ENCODE measurements at regions not wholly inside any gene's neighbourhood (a gene's known extent, or its start where the extent isn't known, plus 50 kb on each side); places are given as distances from the start of the nearest gene placed in this dataset.

DNA sequence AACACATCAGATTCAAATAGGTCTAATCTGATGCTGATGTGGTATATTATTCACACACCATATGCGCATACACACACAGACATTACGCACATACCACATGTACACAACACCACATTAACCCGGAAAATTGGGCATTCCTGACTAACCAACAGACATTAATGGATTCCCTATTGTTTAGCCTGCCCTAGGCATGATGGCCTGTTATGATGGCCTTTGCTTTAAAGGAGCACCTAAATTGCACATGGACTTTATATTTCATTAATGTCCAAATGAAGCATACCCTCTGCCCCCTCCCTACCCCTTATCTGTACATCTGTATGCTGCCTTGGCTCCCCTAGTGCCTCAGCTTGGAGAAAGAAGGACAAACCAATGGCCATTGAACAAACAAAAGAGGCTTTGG lies 127.7 kb upstream of the PRLR start:
- DNase-seq: no peak

DNA sequence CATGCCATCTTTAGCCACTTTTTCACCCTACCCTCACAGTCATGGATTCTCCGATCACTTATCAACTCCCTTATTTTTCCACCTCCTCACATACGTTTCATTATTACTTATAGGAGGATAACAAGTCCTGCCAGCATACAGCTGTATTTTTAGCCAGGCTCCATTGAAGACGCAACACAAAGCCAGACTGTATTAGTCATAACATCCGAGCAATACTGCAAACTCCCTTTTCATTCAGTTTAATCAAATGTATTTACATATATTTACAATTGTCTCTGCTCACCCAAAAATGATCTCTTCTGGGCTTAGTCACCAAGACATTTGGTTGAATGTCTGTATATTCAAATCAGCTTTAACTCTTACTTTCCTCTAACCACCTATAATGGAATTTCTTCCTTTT lies 126.4 kb upstream of the PRLR start:
- DNase-seq: no peak

GRCh38 chr5:35354751-35355150 lies 124.5 kb upstream of the PRLR start:
- DNase-seq: no peak

DNA sequence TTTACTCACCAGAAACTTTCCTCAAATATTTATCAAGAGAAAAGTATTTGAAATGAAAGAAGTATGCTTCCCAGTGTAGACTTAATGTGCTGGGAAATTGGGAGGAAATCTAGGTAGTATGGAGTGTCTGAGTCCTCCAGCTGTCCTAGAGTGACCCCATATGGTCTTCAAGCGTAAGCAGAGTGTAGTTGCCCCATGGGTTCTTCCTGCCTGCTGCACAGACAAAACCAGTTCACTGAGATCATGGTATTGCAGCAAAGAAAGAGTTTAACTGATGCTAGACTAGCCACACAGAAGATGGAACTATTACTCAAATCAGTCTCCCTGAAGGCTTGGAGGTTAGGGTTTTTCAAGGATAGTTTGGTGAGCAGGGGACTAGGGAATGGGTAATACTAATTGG lies 114.9 kb upstream of the PRLR start:
- no peak for DNase-seq

GRCh38 chr5:35342664-35343063 lies 112.4 kb upstream of the PRLR start:
- DNase-seq: no peak

DNA sequence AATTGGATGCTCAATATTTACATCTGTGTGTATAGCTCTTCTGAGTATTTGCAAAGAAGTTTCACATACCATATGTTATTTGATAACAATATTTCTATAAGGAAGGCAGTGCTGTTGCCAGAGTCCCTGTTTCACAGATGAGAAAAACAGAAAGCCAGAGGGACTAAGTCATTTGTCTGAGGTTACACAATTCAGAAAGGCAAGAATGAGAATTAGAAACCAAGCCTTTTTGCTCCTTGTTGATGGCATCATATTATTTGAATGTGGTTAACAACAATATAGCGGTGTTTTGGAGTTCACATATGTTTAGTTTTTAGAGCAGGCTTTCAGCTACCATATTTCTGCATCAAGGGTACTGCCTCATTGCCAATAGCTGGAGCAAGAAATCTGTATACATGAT lies 110.9 kb upstream of the PRLR start:
- DNase-seq: no peak

- DNase-seq: no peak
These were observed 109.4 kb upstream of the PRLR start for GRCh38 chr5:35339616-35340100.

GRCh38 chr5:35339006-35339405 lies 108.7 kb upstream of the PRLR start:
- no peak for DNase-seq

- no peak for DNase-seq
These were observed 107.8 kb upstream of the PRLR start for GRCh38 chr5:35338157-35338453.

DNA sequence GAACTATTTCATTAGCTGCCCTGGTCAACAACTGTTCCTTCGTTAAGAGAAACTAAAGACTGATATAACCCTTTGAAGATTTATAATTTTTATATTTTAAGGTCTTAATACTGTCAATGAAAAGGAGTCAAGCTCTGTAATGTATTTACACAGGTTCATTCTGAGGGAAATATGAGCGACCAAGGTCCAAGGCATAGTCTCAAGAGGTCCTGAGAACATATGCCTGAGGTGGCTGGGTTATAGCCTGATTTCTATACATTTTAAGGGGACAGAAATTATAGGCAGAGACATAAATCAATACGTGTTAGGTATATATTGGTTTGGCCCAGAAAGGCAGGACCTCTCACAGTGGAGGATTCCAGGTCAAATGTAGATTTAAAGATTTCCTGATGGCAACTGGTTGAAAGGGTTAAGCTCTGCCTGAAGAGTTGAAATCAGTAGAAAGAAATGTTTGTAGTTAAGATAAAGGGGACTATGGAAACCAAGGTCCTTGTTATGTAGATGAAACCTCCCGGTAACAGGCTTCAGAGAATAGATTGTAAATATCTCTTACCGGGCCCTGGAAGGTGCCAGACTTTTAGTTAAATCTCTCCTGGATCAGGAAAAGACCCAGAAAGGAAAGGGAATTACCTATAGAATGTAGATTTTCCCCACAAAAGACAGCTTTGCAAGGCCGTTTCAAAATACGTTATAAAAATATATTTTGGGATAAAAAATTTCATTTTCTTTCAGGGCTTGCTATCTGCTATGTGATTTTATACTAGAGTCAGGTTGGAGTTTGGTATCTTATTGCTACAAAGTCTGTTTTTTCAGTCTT lies 107.3 kb upstream of the PRLR start:
- no peak for DNase-seq

- no peak for DNase-seq
These were observed 105.9 kb upstream of the PRLR start for GRCh38 chr5:35336230-35336629.

- DNase-seq: no peak
These were observed 105.5 kb upstream of the PRLR start for GRCh38 chr5:35335752-35336151.

DNA sequence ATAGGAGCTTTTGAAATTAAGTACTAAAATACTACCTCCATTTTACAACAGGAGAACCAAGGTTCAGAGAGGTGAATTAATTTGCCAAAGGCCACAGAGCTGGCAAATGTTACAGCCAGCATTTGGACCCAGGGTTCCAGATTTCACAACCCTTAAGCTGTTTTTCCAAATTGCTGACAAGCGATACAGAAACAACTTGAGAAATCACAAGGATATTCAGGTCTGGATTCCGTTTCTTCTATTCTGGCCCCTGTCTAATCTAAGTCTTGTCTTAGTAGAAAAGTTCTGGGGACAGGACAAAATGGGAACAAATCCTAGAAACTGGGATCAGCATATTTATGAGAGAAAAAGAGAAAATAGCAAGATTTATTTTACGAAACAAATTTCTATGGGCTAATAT lies 103.1 kb upstream of the PRLR start:
- DNase-seq: no peak

- no peak for DNase-seq
These were observed 102.0 kb upstream of the PRLR start for GRCh38 chr5:35331956-35332950.

DNA sequence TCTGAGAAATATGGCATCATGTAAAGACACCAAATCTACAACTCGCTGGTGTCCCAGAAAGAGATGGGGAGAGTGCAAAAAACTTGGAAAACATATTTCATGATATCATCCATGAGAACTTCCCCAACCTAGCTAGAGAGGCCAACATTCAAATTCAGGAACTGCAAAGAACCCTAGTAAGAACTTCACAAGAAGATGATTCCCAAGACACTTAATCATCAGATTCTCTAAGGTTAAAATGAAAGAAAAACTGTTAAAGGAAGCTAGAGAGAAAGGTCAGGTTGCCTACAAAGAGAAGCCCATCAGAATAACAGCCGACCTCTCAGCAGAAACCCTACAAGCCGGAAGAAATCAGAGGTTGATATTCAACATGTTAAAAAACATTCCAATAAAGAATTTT lies 95.5 kb upstream of the PRLR start:
- no peak for DNase-seq

DNA sequence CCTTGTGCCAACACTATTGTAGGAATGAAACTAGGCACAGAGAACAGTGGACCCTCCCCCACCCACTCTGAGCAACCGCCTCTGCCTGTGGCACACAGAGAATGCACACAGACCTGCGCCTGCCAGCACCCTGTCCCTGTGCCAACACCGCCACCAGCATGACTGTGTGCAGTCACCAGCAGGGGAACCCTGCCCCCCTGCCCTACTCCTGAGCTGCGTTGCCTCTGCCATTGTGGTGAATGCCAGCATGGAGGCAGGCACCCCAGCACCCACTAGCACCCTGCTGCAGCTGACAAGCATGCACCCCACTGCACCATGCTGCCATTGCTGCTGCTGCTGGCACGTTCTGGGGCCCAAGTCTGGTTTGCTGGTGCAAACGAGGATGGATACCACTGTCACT lies 94.4 kb upstream of the PRLR start:
- DNase-seq: no peak

- DNase-seq: no peak
These were observed 93.9 kb upstream of the PRLR start for GRCh38 chr5:35324201-35324600.

- no peak for DNase-seq
These were observed 89.7 kb upstream of the PRLR start for GRCh38 chr5:35320029-35320428.

DNA sequence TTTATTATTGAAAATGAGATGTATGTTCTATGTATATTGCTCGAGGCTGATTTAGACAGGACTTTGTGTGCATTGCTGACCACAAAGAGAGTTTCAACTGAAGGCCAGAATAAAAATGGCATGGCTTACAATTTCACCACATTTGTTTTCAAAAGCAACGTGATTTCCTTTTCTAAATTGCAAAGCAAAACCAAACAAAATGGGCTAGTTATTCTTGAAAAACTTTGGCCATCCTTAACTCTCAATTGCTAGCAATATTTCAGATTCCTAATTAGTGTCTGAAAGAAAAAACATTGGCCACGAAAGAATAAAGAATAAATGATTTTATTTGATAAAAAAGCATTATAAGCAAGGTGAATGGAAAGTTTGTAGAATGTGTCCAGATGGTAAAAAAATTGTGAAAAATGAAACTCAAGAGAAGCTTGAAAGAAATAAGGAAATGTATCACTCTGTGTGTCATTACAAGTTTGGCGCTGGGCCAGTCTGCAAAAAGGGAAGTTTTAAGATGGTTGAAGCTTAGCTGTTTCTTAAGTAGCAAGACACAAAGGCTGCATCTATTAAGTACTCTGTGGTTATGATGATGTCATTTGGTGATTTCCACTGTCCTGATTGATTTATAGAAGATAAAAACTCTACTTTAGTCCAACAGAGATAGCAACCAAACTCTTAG lies 89.2 kb upstream of the PRLR start:
- DNase-seq: no peak

DNA sequence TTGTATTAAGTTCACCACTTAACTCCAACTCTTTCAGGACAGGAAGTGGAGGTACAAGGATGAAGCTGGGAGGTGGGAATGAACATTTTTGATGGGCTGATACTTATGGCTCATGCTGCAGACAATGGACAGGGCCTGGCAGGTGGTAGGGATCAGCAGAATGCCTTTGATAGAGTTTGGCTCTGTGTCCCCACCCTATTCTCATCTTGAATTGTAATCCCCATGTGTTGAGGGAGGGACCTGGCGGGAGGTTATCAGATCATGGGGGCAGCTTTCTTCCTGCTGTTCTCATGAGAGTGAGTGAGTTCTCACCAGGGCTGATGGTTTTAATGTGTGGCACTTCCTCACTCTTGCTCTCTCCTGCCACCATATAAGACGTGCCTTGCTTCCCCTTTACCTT lies 87.3 kb upstream of the PRLR start:
- DNase-seq: no peak

DNA sequence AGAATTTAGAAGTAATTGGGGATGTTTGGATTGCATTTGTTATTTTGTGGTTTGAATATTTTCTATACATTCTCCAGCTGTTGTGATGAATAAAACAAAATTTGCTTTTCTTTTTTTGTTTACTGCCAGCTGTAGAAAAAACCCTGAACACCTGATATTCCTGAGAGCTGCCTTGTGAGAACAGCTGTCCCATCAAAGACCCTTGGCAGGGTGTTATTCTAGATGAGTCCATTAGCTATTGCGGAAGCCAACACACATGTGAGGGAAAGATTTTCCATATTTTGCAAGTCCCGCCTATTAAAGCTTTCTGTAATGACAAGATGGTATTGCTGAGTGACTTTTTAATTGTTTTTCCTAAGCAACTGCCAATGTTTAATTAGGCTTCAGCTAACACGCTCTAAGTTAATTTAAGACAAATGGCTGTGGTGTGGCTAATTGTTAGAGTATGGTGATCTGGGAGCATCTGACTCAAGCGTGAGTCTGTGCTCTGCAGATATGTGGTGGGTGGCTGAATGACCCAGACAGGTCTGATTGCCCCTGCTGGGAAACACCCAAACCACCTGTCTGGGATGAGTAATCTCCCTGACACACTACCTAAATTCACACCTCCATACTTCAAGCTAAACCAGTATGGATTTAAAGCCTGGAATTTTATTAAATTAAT lies 86.5 kb upstream of the PRLR start:
- DNase-seq: no peak

DNA sequence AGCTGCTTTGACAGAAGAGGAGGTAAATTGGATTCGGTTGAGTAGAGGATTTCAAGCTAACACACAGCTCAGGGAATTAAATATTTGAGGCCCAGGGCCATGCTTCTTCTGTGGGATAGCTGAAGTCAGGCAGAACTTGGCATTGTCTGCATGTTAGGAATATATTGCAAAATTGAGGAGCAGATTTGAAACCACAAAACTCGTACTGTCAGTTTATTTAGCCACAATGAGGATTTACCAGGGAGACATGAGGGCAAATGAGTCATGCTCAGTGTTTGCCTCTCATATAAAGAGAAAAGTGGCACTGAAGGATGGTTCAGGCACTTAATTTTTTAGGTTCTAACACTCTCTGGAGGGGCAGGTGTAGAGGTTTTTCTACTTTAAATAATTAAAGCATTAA lies 83.0 kb upstream of the PRLR start:
- DNase-seq: no peak

GRCh38 chr5:35312267-35312666 lies 82.0 kb upstream of the PRLR start:
- no peak for DNase-seq
